Heart right ventricle (tissue), 16 donors: ENCODE measurements at regions not wholly inside any gene's neighbourhood (a gene's known extent, or its start where the extent isn't known, plus 50 kb on each side); places are given as distances from the start of the nearest gene placed in this dataset.

ENCODE experiments used
- ATAC-seq, 8 donors: fragments of 200-7000 bp; cut with Tn5 transposase; one replicate each; pipeline ENCODE4 v1.9.1; 2020; ENCODE audit warnings: mild to moderate bottlenecking in 8 of 8, moderate library complexity in 8 of 8, moderate number of reproducible peaks in 1 of 8
- DNase-seq, 2 donors: peaks; one replicate each; pipeline ENCODE4 v3.0.0-alpha.2; 2020
- H3K27ac ChIP-seq, 10 donors: fragments of 200-600 bp; sonication (generic) in 2 of 10; one replicate each; pipeline versions ENCODE4 v1.5.0 to v1.8.0; 2020 to 2022; ENCODE audit warnings: mild to moderate bottlenecking in 3 of 10
- H3K27me3 ChIP-seq, 7 donors: fragments of 200-600 bp; one replicate each; pipeline ENCODE4 v1.8.0; 2021 to 2022; ENCODE audit warnings: mild to moderate bottlenecking in 2 of 7
- H3K36me3 ChIP-seq, 9 donors: fragments of 200-600 bp; sonication (generic) in 1 of 9; one replicate each; pipeline versions ENCODE4 v1.5.0 to v1.8.0; 2020 to 2022; ENCODE audit warnings: mild to moderate bottlenecking in 2 of 9
- H3K4me1 ChIP-seq, 9 donors: fragments of 200-600 bp; sonication (generic) in 1 of 9; one replicate each; pipeline versions ENCODE4 v1.5.0 to v1.8.0; 2020 to 2022; ENCODE audit warnings: mild to moderate bottlenecking in 4 of 9
- H3K4me3 ChIP-seq, 10 donors: fragments of 200-600 bp; sonication (generic) in 2 of 10; one replicate each; pipeline versions ENCODE4 v1.5.0 to v1.8.0; 2020 to 2022; ENCODE audit warnings: mild to moderate bottlenecking in 7 of 10, moderate library complexity in 2 of 10
- H3K9me3 ChIP-seq, 11 donors: fragments of 200-600 bp in 10 of 11; sonication (generic) in 2 of 11; one replicate each; pipeline versions ENCODE4 v1.5.0 to v1.8.0; 2013 to 2022; ENCODE audit warnings: mild to moderate bottlenecking in 2 of 11, control low read depth in 1 of 11, moderate library complexity in 1 of 11
- WGBS, 2 donors: extraction: QIAGEN DNeasy Blood & Tissue Kit; methylation state at CpG; one replicate each; pipeline ENCODE4 v1.1.7; 2013; ENCODE audit warnings: inconsistent platforms in 1 of 2; 5-methylcytosine and 5-hydroxymethylcytosine counted together
- intact Hi-C, 10 donors: fragments of 100-400 bp; cut with DNase I; formaldehyde crosslinking; loops; one replicate each; pipeline versions ENCODE4 v1.11.1 to v1.14.2; 2022
- TF ChIP-seq, protein P1 (sequence below), 9 donors: fragments of 200-600 bp; sonication (generic) in 2 of 9; IDR thresholded peaks; one replicate each; pipeline versions ENCODE4 v1.5.0 to v1.8.0; 2021 to 2022; ENCODE audit warnings: antibody characterized with exemption in 9 of 9, mild to moderate bottlenecking in 5 of 9, moderate library complexity in 1 of 9
- donor health status: Arrhythmogenic right ventricular cardiomyopathy.
- donor health status: ischemic (EF 13 %, LVEDD 7.1; RV severe dilation, severe dysfunction).
- donor health status: healthy with polysubstance abuse.
- donor health status: DM: no; HTN: yes; CAD: no.
- donor health status: DM: no; HTN: no; CAD: no.
- donor health status: ischemic (EF 25% LVEDD 6.9; RV normal size, moderate dysfunction).
- donor health status: ischemic (EF 25% LVEDD 5.7; RV mildly dilated, moderate dysfunction).
- donor health status: healthy.
- donor health status: DM: yes; HTN: yes; CAD: no.
- donor health status: Ischemic cardiomyopathy.
- donor health status: ischemic (EF 35%, LVEDD 5.7; RV mildly dilated, moderate dysfunction).
- donor health status: nonischemic (EF 11% LVEDD 7.7; RV severe dilation, severe dysfunction).
- donor health status: DM: yes; HTN: yes; CAD: no.
- donor health status: PGD.
- donor health status: ischemic (EF 29% LVEDD 5.4; RV normal size, mild dysfunction).
- donor health status: nonischemic (EF 23%, LVEDD 6.1; RV moderate dilation, normal function).

- TF ChIP-seq, protein P1, sequence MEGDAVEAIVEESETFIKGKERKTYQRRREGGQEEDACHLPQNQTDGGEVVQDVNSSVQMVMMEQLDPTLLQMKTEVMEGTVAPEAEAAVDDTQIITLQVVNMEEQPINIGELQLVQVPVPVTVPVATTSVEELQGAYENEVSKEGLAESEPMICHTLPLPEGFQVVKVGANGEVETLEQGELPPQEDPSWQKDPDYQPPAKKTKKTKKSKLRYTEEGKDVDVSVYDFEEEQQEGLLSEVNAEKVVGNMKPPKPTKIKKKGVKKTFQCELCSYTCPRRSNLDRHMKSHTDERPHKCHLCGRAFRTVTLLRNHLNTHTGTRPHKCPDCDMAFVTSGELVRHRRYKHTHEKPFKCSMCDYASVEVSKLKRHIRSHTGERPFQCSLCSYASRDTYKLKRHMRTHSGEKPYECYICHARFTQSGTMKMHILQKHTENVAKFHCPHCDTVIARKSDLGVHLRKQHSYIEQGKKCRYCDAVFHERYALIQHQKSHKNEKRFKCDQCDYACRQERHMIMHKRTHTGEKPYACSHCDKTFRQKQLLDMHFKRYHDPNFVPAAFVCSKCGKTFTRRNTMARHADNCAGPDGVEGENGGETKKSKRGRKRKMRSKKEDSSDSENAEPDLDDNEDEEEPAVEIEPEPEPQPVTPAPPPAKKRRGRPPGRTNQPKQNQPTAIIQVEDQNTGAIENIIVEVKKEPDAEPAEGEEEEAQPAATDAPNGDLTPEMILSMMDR (IDR thresholded peaks at IDR 0.05), result no peak
- Histone ChIP-seq H3K27ac (peak overlapping the region; percentile 18 to 80 (median 64)), H3K27me3 (no peaks in the 10 kb centered on the region), H3K4me1 (peaks cover 16 to 78% (median 57%) of the 10 kb centered on the region in 9 donors), H3K9me3 (no peaks in the 10 kb centered on the region), H3K4me3 (no peak overlapping the region), H3K36me3 (peaks cover 0 to 56% (median 0%) of the 10 kb centered on the region in 9 donors)
- intact Hi-C loops, result loop anchor here in 1 of 10 donors (5.0 kb wide), 1 partner anchor 98 kb away; no protein-coding TSS in a partner anchor
- DNase-seq, result no peak
- WGBS, 2 donors, result 56 to 71% methylated on average over 9 of the region's 9 CpGs
- peak in 4 of 8 donors; percentile 8 to 22 (median 20) for ATAC-seq
Observed at GRCh38 chr7:130904031-130904757, 170.2 kb upstream of the KLF14 start.

GRCh38 chr7:130904792-130905191 is 170.8 kb upstream of the KLF14 start:
- H3K4me3 ChIP-seq, result no peak overlapping the region
- intact Hi-C loops, result loop anchor here in 1 of 10 donors (5.0 kb wide), 1 partner anchor 98 kb away; no protein-coding TSS in a partner anchor
- peaks cover 0 to 53% (median 0%) of the 10 kb centered on the region in 9 donors for H3K36me3 ChIP-seq
- no peaks in the 10 kb centered on the region for H3K9me3 ChIP-seq
- peak overlapping the region in 7 of 10 donors; percentile 54 to 80 (median 66) for H3K27ac ChIP-seq
- H3K27me3 ChIP-seq, result no peaks in the 10 kb centered on the region
- no peak for DNase-seq
- 80 to 88% methylated on average over 5 of the region's 5 CpGs for WGBS, 2 donors
- TF ChIP-seq, protein P1 (IDR thresholded peaks at IDR 0.05), result no peak
- no peak for ATAC-seq
- H3K4me1 ChIP-seq, result peaks cover 16 to 78% (median 51%) of the 10 kb centered on the region in 9 donors

GRCh38 chr7:130906575-130906974 is 172.6 kb upstream of the KLF14 start:
- Histone ChIP-seq H3K27ac (no peak overlapping the region), H3K9me3 (no peaks in the 10 kb centered on the region), H3K36me3 (peaks cover 0 to 42% (median 0%) of the 10 kb centered on the region in 9 donors), H3K27me3 (no peaks in the 10 kb centered on the region), H3K4me1 (peaks cover 7 to 79% (median 54%) of the 10 kb centered on the region in 9 donors), H3K4me3 (no peak overlapping the region)
- intact Hi-C loops, result no loop called here
- 97 to 98% methylated on average over 1 of the region's 1 CpG for WGBS, 2 donors
- TF ChIP-seq, protein P1 (IDR thresholded peaks at IDR 0.05), result no peak
- no peak for ATAC-seq
- no peak for DNase-seq

GRCh38 chr7:130907439-130907838 is 173.4 kb upstream of the KLF14 start:
- Histone ChIP-seq H3K9me3 (no peaks in the 10 kb centered on the region), H3K4me1 (peaks cover 9 to 79% (median 53%) of the 10 kb centered on the region in 9 donors), H3K36me3 (peaks cover 0 to 34% (median 0%) of the 10 kb centered on the region in 9 donors), H3K27ac (no peak overlapping the region), H3K27me3 (no peaks in the 10 kb centered on the region), H3K4me3 (no peak overlapping the region)
- no peak for DNase-seq
- intact Hi-C loops, result no loop called here
- TF ChIP-seq, protein P1 (IDR thresholded peaks at IDR 0.05), result no peak
- ATAC-seq, result no peak
- 86 to 93% methylated on average over 4 of the region's 4 CpGs for WGBS, 2 donors
